ENCODE measurements at regions not wholly inside any gene's neighbourhood (a gene's known extent, or its start where the extent isn't known, plus 50 kb on each side); places are given as distances from the start of the nearest gene placed in this dataset.

DNA sequence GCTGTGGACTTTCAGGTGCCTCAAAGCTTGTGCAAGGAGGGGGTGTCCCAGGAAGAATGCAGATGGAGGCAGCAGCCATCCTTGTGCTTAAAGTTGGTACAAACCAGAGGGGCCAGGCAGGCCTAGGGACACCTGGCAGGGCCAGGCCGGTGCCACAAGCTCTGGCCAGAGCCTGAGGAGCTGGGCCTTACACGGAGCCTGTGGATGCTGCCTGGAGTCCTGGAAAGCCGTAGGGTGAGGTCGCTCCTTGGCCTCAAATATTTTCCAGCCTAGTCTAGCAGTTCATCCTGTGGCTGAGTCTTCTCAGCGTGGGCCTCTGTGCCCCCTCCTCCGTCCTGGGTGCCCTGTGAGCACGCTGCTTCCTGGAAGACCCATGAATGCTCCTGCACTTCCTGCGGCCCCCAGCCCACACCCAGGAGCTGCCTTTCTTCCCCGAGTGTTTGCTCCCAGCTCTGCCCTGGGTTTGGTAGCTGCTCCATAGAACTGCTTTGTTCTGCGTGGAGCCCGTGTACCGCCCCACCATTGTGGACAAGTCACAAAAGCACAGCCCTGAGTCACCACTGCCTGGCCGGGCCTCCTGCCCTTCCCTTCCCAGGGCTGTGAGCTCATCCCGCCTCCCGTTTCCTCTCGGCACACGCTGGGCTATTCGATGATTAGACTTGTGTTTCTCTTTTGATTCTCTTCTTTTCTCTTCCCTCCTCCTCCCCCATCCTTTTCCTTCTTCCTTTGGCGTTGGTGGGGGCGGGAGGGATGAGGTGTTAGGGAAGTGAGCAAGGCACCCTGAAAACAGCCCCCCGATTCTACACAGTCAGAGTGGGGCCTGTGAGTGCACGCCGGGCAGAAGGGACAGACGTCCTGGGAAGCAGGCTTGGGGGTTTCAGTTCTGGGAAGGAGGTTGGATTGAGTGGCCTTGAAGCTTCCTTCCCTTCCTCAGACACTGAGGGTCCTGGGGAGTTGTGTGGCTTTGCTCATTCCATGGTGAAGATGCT lies 73.2 kb upstream of the SHH start:
- DNase-seq (ENCODE audit: low spot score): peak; percentile 11

DNA sequence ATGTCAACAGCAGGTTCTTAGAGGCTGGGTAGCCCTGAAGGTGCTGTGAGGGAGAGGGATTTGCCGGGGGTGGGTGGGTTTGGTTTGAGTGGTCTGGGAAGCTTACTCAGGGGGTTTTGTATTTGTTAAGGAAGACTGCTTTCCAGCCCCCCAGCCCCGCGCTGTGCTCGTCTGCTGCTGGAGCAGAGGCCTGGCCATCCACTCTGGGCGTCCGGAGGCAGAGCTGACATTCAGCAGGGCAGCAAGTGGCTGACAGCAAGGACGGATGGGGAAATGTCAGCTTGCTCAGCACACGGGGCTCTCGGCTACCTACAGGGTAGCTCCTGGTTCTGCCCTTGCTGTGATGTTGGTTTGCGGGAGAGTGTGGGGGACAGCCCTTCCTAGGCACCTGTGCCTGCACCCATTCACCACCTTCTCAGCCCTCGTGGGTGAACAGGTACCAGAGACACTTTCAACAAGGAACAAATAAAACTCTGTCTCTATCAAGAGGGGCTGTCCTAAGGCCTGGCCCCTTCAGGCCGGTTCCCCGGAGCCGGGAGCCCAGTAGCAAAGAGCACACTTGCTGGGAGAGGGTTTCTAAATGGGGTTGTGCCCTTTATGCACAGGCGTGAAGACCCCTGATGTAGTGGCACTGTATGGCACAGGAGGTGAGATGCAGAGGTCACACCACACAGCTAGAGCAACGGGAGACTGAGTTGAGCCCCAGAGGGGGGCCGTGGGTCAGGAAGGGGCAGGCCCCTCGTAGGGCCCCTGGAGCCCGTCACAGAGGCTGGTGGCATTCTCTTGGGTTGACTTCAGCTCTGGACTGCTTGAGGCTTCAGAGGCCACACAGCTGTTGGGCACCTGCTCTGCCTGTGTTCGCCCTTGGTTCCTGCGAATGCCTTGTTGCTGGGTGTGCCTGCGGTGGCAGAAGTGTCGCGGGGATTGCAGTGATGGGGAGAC lies 72.2 kb upstream of the SHH start:
- no peak for DNase-seq (ENCODE audit: low spot score)

DNA sequence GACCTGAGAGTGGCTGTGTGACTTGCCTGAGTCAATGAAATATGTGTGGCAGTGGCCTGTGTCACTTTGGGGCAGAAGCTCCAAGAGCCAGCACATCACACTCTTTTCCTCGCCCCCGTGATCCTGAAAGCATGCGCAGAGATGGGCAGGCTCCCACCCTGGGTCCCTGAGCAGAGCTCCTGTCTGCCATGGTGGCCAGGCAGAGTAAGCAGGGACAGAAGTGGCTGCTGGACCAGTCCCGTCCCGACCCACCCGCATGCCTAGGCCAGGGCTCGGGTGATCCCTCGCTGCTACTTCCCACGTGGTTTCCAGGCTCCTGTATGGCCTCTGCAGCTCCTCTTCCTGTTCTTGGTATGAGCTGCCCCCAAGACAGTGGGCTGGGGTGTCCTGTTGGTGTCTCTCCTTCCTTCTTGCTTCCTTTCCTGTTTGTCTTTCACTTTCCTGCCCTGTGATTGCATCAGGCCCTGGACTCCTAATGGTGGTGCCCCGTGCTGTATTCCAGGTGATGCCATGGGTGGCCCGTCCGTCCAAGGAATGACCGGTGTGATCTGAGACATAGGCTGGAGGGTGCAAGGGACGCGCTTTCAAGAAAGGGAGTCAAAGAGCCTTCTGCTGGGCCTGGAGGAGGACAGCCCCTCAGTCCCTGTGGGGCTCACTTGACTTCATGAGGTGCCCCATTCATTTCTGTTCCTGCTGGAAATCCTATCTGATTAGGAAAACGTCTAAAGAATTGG lies 71.4 kb upstream of the SHH start:
- DNase-seq (ENCODE audit: low spot score): no peak

DNA sequence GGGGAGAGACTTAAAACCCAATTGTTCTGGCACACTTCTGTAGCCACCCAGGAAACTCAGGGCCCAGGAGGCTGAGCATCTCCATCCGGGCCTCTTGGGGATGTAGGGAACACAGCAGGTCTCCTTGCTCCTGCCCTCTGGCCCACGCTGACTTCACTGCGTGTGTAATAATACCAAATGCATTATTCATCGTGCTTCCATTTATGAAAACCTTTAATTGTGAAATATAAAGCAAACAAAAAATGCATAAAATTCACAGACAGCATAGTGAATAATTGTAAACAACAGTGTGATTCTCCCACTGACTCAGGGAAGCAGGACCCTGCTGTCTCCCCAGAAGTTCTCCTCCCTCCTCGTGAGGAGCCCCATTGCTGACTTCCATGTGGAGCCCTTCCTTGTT lies 70.3 kb upstream of the SHH start:
- no peak for DNase-seq (ENCODE audit: low spot score)

DNA sequence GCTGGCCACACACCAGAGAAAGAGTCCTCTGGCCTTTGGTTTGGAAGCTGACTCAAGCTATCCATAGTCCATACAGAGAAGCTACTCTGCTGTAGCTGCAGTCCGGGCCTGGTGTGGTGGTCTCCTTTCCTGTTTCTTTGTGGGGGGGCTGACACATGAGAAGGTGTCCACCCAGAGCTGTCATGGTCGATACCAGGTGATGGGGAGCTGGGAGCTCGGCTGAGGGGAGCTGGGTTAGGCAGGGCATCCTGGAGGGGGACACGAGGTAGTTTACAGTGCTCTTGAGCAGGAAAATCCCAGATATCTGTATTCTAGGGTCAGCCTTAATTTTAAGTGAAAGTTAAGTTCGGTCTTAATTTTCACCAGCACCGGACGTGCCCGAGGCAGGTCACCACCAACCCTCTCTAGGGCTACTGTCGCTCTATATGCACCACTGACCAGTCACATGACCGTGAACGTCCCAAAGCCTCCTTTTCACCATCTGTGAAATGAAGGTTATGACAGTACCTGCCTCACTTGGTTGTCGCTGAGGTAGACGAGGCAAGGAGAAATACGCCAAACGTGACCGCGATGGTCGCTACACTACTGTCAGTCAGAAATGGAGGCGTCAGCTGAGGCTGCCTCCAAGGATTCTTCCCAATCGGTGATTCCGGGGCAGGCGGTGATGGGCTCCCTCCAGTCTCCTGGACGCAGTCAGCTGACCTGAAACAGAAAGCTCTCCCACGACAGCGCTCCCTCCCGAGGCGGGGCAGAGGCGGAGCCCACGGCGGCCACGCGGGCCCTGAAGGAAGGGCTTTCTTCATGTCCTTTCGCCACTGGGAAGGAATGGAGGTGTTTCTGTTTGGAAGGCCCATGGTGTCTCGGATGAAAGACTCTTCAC lies 69.4 kb upstream of the SHH start:
- DNase-seq (ENCODE audit: low spot score): no peak

DNA sequence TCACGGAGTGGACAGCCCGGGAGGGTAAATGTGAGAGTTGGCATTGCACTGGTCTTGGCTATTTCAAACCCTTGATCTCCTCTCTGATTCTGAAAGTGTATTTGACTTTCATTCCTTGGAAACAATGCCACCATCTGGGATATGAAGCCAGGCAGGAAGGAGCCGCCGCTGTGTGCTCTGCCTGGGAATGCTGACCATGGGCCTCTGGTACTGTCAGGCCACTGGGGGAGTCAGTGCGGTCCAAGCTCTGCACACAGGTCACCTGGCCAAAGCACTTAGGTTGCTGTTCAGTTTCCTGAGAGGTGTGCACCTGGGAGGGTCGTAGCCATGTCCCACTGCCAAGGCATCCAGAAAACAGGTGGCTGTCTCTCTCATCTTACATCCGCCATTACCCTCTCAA lies 68.5 kb upstream of the SHH start:
- DNase-seq (ENCODE audit: low spot score): no peak

DNA sequence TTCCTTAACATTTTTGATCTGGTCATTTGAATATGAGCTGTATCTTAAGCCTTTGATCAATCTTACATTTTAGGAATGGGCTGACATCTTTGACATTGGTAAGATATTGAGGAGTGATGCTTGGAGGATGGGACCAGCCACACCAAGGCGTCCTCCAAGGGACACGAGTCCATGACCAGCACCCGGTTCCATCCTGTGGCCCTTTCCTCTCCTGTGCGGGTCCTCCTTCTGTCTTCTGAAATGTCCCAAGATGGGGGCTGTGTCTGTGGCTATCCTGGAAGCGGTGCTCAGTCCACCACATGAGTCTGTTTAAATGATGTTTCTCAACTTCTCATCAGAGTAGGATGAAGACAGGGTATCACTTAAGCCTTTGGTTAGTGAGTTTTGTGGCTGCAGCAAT lies 67.3 kb upstream of the SHH start:
- no peak for DNase-seq (ENCODE audit: low spot score)

DNA sequence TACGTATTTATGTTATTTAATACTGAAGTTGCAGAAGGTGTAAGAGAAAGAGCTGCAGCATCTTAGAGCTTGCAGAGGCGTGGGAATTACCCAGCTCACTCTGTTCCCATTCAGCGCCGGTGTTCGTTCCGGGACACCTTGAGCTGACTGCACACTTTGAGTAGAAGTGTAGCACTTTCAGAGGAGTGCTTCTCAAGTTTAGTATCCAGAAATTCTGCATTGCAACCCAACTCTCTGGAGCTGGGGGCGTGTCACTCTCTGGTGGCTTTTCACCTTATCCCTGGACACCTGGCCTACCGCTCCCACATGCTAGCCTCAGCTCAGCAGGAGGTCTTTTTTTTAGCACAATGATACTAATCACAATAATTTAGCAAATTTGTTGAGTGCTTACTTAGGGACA lies 66.4 kb upstream of the SHH start:
- no peak for DNase-seq (ENCODE audit: low spot score)

DNA sequence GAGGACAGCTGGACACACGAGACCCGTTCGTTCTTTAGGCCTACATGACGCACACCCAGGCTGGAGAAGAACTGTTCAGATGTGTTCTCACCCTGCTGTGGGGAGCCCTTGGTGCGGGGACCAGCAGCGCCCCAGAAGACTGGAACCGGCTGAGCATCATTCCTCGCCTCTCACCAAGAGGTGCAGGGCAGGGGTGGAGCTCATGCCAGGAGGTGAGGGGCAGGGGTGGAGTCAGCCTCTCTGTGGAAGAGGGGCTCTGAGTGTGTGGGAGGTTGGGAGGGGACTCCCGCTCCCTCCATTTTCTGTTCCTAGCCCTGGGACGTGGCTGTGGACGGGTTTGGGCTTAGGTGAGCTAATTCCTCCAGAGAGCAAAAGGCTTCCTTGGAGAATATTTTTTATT lies 66.0 kb upstream of the SHH start:
- DNase-seq (ENCODE audit: low spot score): no peak

DNA sequence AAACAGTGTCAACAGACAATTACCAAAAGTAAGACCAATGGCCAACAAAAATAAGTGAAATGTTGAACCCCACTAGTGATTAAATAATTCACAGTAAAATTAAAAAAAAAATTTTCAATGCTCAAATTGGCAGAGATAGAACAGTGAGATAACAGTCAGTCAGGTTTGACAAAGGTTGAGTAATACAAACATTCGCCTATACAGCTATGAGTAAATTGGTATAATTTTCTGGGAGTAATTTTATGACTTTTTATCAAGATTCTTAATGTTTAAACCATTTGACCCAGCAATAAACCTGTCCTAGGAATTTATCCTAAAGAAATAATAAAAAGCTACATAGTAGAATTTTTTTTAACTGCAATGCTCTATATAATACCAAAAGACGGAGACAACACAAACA lies 64.9 kb upstream of the SHH start:
- DNase-seq (ENCODE audit: low spot score): no peak

DNA sequence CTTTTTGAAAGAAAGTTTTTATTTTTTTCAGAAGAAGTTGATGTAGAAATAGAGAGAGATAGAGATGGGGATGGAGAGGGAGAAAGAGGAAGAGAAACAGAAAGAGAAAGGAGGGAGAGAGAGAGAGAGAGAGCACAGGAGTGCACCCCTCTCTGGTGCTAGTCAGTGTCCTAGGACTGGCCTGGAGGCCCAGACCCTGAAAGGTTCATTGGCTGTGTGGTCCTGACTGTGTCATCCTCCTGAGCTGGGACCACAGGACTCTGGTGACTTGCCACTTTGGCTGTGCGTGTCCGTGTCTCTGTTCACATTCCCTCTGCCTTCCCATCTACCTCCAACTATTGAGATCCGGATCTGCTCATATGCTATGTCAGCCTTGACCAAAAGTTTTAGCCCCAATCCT lies 62.1 kb upstream of the SHH start:
- DNase-seq (ENCODE audit: low spot score): no peak

DNA sequence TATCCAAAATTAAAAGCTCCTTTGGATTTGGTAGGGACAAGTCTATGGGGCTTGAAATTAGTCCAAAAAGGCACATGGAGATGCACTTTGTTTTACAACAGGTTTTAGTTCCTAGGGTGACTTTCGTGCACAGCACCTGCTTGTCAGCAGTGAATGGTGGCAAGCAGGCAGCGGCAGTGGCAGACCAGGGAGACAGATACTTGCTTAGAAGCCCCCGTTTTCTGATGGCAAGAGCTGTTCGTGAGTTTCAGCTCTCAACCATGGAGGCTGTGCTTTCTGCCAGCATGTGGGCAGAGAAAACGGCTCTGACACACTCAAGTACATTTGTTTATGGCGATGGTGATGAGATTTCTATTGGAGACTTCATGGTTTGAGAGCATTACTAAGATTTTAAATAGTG lies 61.7 kb upstream of the SHH start:
- no peak for DNase-seq (ENCODE audit: low spot score)

DNA sequence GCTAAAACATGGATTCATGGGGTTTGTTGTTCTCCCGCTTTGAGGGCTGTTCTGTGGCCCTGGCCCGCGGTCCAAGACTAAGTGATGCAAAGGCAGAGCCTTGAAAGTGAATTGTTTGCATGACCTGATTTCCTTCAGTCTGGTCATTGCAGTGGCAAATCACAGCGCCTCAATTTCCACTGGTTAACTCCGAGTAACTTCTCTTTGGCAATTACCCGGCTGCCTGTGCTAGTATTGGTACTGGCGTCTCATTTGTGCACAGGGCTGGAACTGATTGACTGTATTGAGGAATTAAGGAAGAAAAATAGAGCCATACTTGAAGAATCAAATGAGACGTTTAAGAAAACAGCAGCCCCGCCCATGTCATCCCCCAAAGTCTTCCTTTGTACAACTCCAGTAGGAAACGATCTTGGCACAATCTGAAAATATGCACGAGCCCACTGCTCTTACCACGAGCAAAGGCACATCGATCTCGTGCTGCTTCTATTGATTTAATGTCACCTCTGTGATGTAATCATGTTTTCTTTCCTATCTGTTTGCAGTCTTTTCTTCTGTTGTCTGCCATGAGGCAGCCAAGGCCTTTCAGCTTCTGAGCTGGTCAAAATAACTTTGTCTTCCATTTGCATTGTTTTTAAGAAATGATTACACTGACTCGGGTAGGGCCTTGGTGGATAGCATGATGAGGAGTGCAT lies 60.6 kb upstream of the SHH start:
- no peak for DNase-seq (ENCODE audit: low spot score)

DNA sequence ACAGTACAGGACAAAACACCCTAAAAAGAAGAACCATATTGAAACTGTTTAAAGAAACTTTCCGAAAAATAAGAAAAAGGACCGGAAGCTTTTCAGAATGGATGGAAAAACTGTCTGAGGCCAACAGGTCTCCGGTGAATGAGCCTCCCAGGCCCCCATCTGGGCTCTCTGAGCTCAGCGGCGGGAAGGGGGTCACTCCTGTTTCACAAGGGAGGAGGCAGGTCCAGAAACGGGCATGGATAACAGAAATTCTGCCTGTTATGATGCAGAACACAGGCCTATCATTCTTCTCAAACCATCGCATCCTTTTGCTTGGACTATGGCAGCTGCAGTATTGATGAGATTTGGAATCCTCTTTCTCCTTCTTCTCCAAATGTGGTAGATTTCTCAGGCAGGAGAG lies 58.9 kb upstream of the SHH start:
- DNase-seq (ENCODE audit: low spot score): no peak

DNA sequence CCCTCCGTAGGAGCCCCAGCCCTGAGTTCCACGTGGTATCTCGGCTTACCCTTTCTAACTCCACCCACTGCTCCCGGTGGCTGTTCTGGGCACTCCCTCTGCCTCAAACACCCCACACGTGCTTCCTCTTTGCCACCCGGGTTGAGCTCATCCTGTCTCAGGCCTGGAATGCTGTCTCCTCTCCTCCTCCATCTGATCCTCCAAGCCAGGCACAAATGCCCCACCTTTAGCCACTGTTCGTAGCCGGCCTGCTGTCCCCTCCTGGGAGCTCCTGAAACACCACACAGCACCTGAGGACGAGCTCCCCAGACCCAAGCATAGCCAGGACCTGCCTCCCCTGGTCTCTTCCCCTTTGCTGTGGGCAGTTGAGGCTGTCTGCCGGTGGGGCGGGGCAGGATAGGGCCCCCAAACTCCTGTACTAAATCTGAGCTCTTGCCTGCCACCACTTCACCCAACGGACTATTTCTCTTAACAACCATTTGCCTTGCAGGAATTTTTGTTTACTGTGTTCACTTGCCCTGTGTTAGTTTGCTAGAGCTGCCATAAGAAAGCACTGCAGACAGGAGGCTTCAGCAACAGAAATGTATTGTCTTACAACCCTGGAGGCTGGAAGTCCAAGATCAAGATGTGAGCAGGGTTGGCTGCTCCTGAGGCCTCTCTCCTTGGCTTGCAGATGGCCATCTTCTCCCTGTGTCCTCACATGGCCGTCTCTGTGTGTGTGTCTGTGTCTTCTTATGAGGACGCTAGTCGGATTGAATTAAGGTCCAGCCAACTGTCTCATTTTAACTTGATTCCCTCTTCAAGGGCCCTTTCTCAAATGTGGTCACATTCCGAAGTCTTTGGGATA lies 58.3 kb upstream of the SHH start:
- no peak for DNase-seq (ENCODE audit: low spot score)

DNA sequence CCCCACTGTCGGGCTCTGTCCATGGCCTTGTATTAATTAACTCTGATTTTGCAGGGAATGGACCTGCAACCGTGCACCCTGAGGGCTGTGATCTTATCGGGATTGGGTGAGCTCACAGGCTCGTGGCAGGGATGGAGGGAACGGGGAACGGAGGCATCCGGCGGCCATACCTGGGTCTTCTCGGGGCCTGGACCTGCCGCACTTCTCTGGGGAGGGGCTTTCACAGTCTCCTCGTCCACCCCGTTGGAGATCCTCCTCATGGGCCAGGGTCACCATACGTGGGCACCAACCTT lies 57.5 kb upstream of the SHH start:
- no peak for DNase-seq (ENCODE audit: low spot score)

DNA sequence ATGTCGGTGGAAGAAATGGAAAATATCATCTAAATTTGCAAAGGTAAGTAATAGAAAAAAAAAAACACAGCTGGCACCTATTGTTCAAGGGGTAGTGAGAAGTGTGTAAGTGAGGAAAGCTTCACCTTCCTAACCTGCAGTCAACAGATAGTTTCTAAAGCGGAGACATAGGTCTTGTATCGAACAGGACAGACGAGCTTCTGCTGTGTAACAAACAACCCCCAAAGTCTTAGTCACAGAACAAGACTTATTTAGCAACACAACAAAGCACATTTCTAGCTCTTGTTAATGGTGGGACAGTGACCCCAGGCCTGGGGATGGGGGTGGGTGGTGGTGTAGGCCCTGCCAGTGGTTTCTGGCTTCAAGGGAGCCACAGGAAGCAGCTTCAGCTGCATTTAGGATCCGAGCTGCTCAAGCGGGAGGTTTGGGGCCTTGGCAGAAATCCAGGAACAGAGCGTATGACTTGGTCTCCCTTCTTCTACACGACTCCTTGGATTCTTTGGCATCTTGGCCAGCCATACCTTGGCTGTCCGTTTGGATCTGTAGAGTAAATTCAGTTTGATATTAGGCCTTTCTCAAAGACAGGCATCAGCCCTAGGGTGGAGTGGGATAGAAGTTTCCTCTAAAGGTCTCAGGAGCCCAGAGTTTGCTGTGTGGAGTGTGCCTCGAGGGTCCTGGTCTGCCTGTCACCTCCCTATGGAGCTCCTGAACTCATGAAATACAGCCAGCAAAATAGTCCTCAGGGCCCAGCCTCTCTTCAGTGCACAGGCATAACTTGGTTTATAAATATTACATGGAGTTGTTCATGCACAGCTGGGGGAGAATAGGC lies 56.9 kb upstream of the SHH start:
- DNase-seq (ENCODE audit: low spot score): no peak

DNA sequence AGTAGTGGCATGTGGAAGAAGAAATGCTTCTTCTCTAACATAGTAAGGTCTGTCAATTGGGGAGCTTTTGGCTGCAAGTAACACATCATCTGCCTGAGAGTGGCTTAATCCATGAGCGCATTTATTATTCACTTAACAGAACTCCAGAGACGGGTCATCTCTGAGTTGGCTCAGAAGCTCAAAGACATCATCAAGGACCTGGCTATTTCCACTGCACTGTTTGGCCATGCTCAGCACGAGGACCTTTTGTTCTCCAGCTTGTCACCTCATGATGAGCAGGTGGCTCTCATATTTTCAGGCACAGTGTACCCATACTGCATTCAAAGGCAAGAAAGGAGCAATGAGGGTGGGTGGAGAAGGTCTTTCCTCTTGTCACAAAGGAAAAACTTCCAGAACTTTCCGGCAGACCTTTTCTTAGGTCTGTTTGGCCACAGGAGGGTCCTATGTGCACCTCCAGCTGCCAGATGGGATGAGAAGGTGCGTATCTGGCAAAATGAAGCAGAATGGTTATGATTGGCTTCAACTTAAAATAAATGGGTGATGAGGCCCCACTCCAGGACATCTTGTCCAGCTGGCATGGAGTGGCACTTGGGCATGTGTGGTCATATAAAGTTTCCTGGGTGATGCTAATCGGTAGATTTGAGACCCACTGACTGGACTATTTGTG lies 55.6 kb upstream of the SHH start:
- no peak for DNase-seq (ENCODE audit: low spot score)

All from globus pallidus (tissue), 1 donor.